Natural killer cell (primary cell): ENCODE measurements at regions not wholly inside any gene's neighbourhood (a gene's known extent, or its start where the extent isn't known, plus 50 kb on each side); places are given as distances from the start of the nearest gene placed in this dataset.

Experiments used
- ATAC-seq, 3 donors: fragments of 150-1000 bp in 2 of 3; fragments of 200-7000 bp in 1 of 3; cut with Tn5 transposase; 1 replicate in 1 of 3; 2 replicates in 2 of 3; pipeline ENCODE4 v1.10.0; 2021; ENCODE audit warnings: mild to moderate bottlenecking in 2 of 3, moderate library complexity in 2 of 3
- DNase-seq, 2 donors: peaks; one replicate each; pipeline versions ENCODE4 v3.0.0 to v3.0.0-alpha.2; 2013 to 2021; ENCODE audit warnings: mixed read lengths in 1 of 2
- H3K27ac ChIP-seq: one replicate; pipeline ENCODE4 v1.5.1; 2013; ENCODE audit warnings: mild to moderate bottlenecking, low read length
- H3K27me3 ChIP-seq: one replicate; pipeline ENCODE4 v1.6.1; 2013; ENCODE audit warnings: low read length; ENCODE audit not compliant: control insufficient read depth, insufficient read depth
- H3K36me3 ChIP-seq: one replicate; pipeline ENCODE4 v1.6.1; 2013; ENCODE audit warnings: low read length; ENCODE audit not compliant: control insufficient read depth, insufficient read depth
- H3K4me1 ChIP-seq: one replicate; pipeline ENCODE4 v1.6.1; 2013; ENCODE audit warnings: low read length; ENCODE audit not compliant: control insufficient read depth, insufficient read depth
- H3K4me3 ChIP-seq: one replicate; pipeline ENCODE4 v1.5.1; 2013; ENCODE audit warnings: low read length
- H3K9me3 ChIP-seq: one replicate; pipeline ENCODE4 v1.6.1; 2013; ENCODE audit warnings: low read length; ENCODE audit not compliant: control insufficient read depth, insufficient read depth
- H3K27ac Mint-ChIP-seq, 2 donors: one replicate each; pipeline ENCODE4 v1.8.0; 2022; ENCODE audit warnings: mild to moderate bottlenecking in 2 of 2, mixed read lengths in 2 of 2, moderate library complexity in 1 of 2
- H3K27me3 Mint-ChIP-seq, 2 donors: one replicate each; pipeline ENCODE4 v1.8.0; 2022; ENCODE audit warnings: low read depth in 2 of 2, mixed read lengths in 2 of 2
- H3K36me3 Mint-ChIP-seq: one replicate; pipeline ENCODE4 v1.8.0; 2022; ENCODE audit warnings: mixed read lengths
- H3K4me1 Mint-ChIP-seq, 2 donors: one replicate each; pipeline ENCODE4 v1.8.0; 2022; ENCODE audit warnings: mixed read lengths in 2 of 2
- H3K4me3 Mint-ChIP-seq: one replicate; pipeline ENCODE4 v1.8.0; 2022; ENCODE audit warnings: mild to moderate bottlenecking, moderate library complexity, mixed read lengths
- H3K9me3 Mint-ChIP-seq, 2 donors: one replicate each; pipeline ENCODE4 v1.8.0; 2022; ENCODE audit warnings: mixed read lengths in 2 of 2
- CTCF ChIP-seq: fragments of 200-600 bp; IDR thresholded peaks from one replicate; pipeline ENCODE4 v1.8.0; 2022; ENCODE audit warnings: antibody characterized with exemption
- WGBS: methylation state at CpG from one replicate; pipeline ENCODE4 v1.1.7; 2013; ENCODE audit warnings: missing lambda C conversion rate; ENCODE audit not compliant: insufficient coverage; 5-methylcytosine and 5-hydroxymethylcytosine counted together
- intact Hi-C: fragments of 100-400 bp; cut with micrococcal nuclease; formaldehyde crosslinking; loops from one replicate; pipeline ENCODE4 v1.14.2; 2022

DNA sequence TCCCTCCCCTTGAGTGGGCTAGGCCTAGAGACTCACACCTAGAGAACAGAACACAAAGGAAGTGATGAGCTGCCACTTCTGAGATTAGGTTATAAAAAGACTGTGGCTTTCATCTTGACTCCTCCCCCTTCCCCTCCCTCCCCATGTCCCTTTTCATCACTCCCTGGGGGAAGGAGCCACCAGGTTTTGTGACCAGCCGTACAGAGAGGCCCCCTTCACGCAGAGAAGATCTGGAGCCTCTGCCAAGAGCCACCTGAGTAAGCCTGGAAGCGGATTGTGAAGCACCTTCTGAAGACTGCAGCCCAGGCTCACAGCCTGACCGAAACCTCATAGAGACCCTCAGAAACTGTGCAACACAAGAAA is 118.4 kb upstream of the NXT1 start:
- Histone ChIP-seq H3K27ac (no peak overlapping the region), H3K36me3 (no peaks in the 10 kb centered on the region), H3K27me3 (no peaks in the 10 kb centered on the region), H3K4me3 (no peak overlapping the region), H3K9me3 (no peaks in the 10 kb centered on the region), H3K4me1 (no peaks in the 10 kb centered on the region)
- DNase-seq (no peak), ATAC-seq (no peak)
- peaks cover 2% of the 10 kb centered on the region in 2 donors for H3K9me3 Mint-ChIP-seq
- H3K27me3 Mint-ChIP-seq = peaks cover 6 to 17% of the 10 kb centered on the region in 2 donors
- H3K4me3 Mint-ChIP-seq = no peak overlapping the region
- H3K4me1 Mint-ChIP-seq = no peaks in the 10 kb centered on the region
- H3K27ac Mint-ChIP-seq = no peak overlapping the region
- 91% methylated on average over 4 of the region's 4 CpGs for WGBS
- no peak for TF ChIP-seq CTCF
- intact Hi-C loops = no loop called here
- no peaks in the 10 kb centered on the region for H3K36me3 Mint-ChIP-seq

GRCh38 chr20:23231561-23232218 is 118.9 kb upstream of the NXT1 start:
- peaks cover 6 to 12% of the 10 kb centered on the region in 2 donors for H3K27me3 Mint-ChIP-seq
- Histone ChIP-seq H3K9me3 (no peaks in the 10 kb centered on the region), H3K27me3 (no peaks in the 10 kb centered on the region), H3K36me3 (no peaks in the 10 kb centered on the region), H3K27ac (no peak overlapping the region), H3K4me3 (no peak overlapping the region), H3K4me1 (no peaks in the 10 kb centered on the region)
- no peak overlapping the region for H3K4me3 Mint-ChIP-seq
- peaks cover 2% of the 10 kb centered on the region in 2 donors for H3K9me3 Mint-ChIP-seq
- no peaks in the 10 kb centered on the region for H3K36me3 Mint-ChIP-seq
- no peaks in the 10 kb centered on the region for H3K4me1 Mint-ChIP-seq
- intact Hi-C loops = no loop called here
- TF ChIP-seq CTCF = no peak
- DNase-seq (no peak), ATAC-seq (no peak)
- H3K27ac Mint-ChIP-seq = no peak overlapping the region
- 82% methylated on average over 6 of the region's 6 CpGs for WGBS

DNA sequence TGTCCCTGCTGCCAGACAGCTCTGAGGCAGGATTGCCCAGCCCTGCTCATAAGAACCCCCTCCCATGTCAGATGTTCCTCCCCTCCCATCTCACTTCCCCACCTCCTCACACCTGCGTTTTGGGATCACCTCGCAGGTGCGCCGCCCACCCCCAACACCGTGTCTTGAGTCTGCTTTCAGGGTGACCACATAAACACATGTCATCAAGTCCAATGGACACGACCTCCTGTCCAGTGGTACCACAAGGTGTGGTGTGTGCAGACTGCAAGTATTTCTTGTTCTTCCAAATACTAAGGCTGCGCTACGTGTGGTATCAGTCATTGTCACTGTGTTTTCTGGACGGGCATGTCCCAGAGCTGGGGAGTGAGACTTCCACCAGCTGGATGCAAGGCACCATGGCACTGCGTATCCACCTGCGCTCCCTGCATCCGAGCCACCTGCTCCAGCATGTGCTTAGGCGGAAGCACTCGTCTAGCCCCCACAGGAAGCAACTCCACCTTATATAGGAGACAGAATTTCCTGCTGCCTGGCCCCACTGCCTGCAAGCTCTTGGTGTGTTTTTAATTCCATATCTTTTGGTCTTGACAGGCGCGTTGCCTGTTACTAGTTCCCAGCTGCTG is 119.7 kb upstream of the NXT1 start:
- no peaks in the 10 kb centered on the region for H3K36me3 ChIP-seq
- intact Hi-C loops = no loop called here
- no peak for DNase-seq
- Mint-ChIP-seq H3K36me3 (no peaks in the 10 kb centered on the region), H3K27me3 (peaks cover 6% of the 10 kb centered on the region in 2 donors), H3K27ac (no peak overlapping the region), H3K4me3 (no peak overlapping the region), H3K9me3 (peaks cover 2% of the 10 kb centered on the region in 2 donors), H3K4me1 (no peaks in the 10 kb centered on the region)
- H3K4me3 ChIP-seq = no peak overlapping the region
- no peaks in the 10 kb centered on the region for H3K4me1 ChIP-seq
- no peak for TF ChIP-seq CTCF
- H3K9me3 ChIP-seq = no peaks in the 10 kb centered on the region
- WGBS = 47% methylated on average over 16 of the region's 16 CpGs
- no peaks in the 10 kb centered on the region for H3K27me3 ChIP-seq
- no peak overlapping the region for H3K27ac ChIP-seq
- ATAC-seq = no peak

GRCh38 chr20:23229989-23230388 is 120.6 kb upstream of the NXT1 start:
- Mint-ChIP-seq H3K9me3 (peaks cover 0 to 2% of the 10 kb centered on the region in 2 donors), H3K36me3 (no peaks in the 10 kb centered on the region), H3K4me1 (no peaks in the 10 kb centered on the region), H3K4me3 (no peak overlapping the region), H3K27me3 (peaks cover 6% of the 10 kb centered on the region in 2 donors), H3K27ac (no peak overlapping the region)
- Histone ChIP-seq H3K4me1 (peaks cover 5% of the 10 kb centered on the region), H3K27ac (no peak overlapping the region), H3K4me3 (no peak overlapping the region), H3K27me3 (no peaks in the 10 kb centered on the region), H3K9me3 (no peaks in the 10 kb centered on the region), H3K36me3 (no peaks in the 10 kb centered on the region)
- ATAC-seq (no peak), DNase-seq (no peak)
- WGBS = 85% methylated on average over 3 of the region's 3 CpGs
- intact Hi-C loops = no loop called here
- no peak for TF ChIP-seq CTCF
